B cell (primary cell): ENCODE measurements at regions not wholly inside any gene's neighbourhood (a gene's known extent, or its start where the extent isn't known, plus 50 kb on each side); places are given as distances from the start of the nearest gene placed in this dataset.

ENCODE experiments used
- ATAC-seq: fragments of 200-7000 bp; cut with Tn5 transposase; one replicate; pipeline ENCODE4 v1.10.0; 2021; ENCODE audit warnings: low read depth, mild to moderate bottlenecking, moderate number of reproducible peaks, moderate library complexity
- CTCF ChIA-PET: fragments of 350-600 bp; sonication (Branson Sonifier 250); formaldehyde crosslinking; loops from one replicate; lab custom pipeline; 2021; ENCODE audit warnings: antibody characterized with exemption, inconsistent platforms; lab: Charles Lee
- POLR2A ChIA-PET: fragments of 350-600 bp; sonication (Branson Sonifier 250); formaldehyde crosslinking; loops from one replicate; lab custom pipeline; 2021; ENCODE audit warnings: antibody characterized with exemption; lab: Charles Lee
- DNase-seq: peaks from one replicate; pipeline ENCODE4 v3.0.0; 2013
- H2AFZ ChIP-seq: 2 replicates; pipeline ENCODE4 v1.6.1; 2012; ENCODE audit warnings: mild to moderate bottlenecking, low read depth, low read length; ENCODE audit not compliant: insufficient read depth, poor library complexity, severe bottlenecking
- H3K27ac ChIP-seq, 2 donors: 1 replicate in 1 of 2; 2 replicates in 1 of 2; pipeline ENCODE4 v1.5.1; 2012 to 2013; ENCODE audit warnings: low read length in 2 of 2, mild to moderate bottlenecking in 2 of 2, moderate library complexity in 1 of 2
- H3K27me3 ChIP-seq, 4 experiments: fragments of 200-600 bp in 1 of 4; sonication (generic) in 1 of 4; replicated peaks in 1 of 4; 1 replicate in 2 of 4; 2 replicates in 2 of 4; pipeline versions ENCODE4 v1.6.1 to v1.7.0; 2013 to 2016; ENCODE audit warnings: low read length in 3 of 4, mild to moderate bottlenecking in 2 of 4, mixed read lengths in 1 of 4, moderate library complexity in 1 of 4; ENCODE audit not compliant: insufficient read depth in 4 of 4, control insufficient read depth in 3 of 4; ENCODE audit errors: control extremely low read depth in 1 of 4
- H3K36me3 ChIP-seq, 2 experiments: replicated peaks in 1 of 2; 1 replicate in 1 of 2; 2 replicates in 1 of 2; pipeline versions ENCODE4 v1.6.1 to v1.7.1; 2013; ENCODE audit warnings: low read length in 1 of 2; ENCODE audit not compliant: insufficient read depth in 2 of 2, control insufficient read depth in 1 of 2; ENCODE audit errors: control extremely low read depth in 1 of 2, extremely low read depth in 1 of 2
- H3K4me1 ChIP-seq, 2 donors: fragments of 200-600 bp in 1 of 2; sonication (generic) in 1 of 2; 1 replicate in 1 of 2; 2 replicates in 1 of 2; pipeline versions ENCODE4 v1.5.1 to v1.6.1; 2013 to 2017; ENCODE audit warnings: low read length in 2 of 2; ENCODE audit not compliant: control insufficient read depth in 2 of 2, insufficient read depth in 2 of 2
- H3K4me2 ChIP-seq: replicated peaks from 2 replicates; pipeline ENCODE3; 2012; ENCODE audit warnings: mild to moderate bottlenecking, low read depth, low read length; ENCODE audit not compliant: poor library complexity, severe bottlenecking
- H3K4me3 ChIP-seq, 5 experiments: fragments of 200-600 bp in 1 of 5; sonication (generic) in 1 of 5; 1 replicate in 3 of 5; 2 replicates in 2 of 5; pipeline versions ENCODE4 v1.5.1 to v1.7.0; 2011 to 2016; ENCODE audit warnings: low read length in 4 of 5, mild to moderate bottlenecking in 4 of 5, low read depth in 2 of 5, control low read depth in 1 of 5, moderate library complexity in 1 of 5; ENCODE audit not compliant: insufficient read depth in 1 of 5; ENCODE audit errors: control extremely low read depth in 1 of 5, extremely low read depth in 1 of 5
- H3K79me2 ChIP-seq: fragments of 200-600 bp; sonication (generic); one replicate; pipeline ENCODE4 v1.6.0; 2016; ENCODE audit warnings: low read length; ENCODE audit not compliant: control insufficient read depth, insufficient read depth
- H3K9ac ChIP-seq: fragments of 200-600 bp; sonication (generic); 2 replicates; pipeline ENCODE4 v1.6.1; 2017; ENCODE audit warnings: mild to moderate bottlenecking, low read length, moderate library complexity
- H3K9me3 ChIP-seq, 3 donors: one replicate each; pipeline versions ENCODE4 v1.6.1 to v1.7.1; 2013; ENCODE audit warnings: low read length in 2 of 3; ENCODE audit not compliant: control insufficient read depth in 2 of 3, insufficient read depth in 1 of 3; ENCODE audit errors: control extremely low read depth in 1 of 3
- H4K20me1 ChIP-seq: 2 replicates; pipeline ENCODE4 v1.6.0; 2012; ENCODE audit warnings: mild to moderate bottlenecking, low read length; ENCODE audit not compliant: insufficient read depth, control insufficient read depth, poor library complexity, severe bottlenecking
- H3K27ac Mint-ChIP-seq: one replicate; pipeline ENCODE4 v1.8.0; 2021; ENCODE audit warnings: mixed read lengths
- H3K27me3 Mint-ChIP-seq: one replicate; pipeline ENCODE4 v1.8.0; 2021; ENCODE audit warnings: mixed read lengths
- H3K4me1 Mint-ChIP-seq: one replicate; pipeline ENCODE4 v1.8.0; 2021; ENCODE audit warnings: mixed read lengths
- H3K4me3 Mint-ChIP-seq: one replicate; pipeline ENCODE4 v1.8.0; 2021; ENCODE audit warnings: mixed read lengths
- H3K9me3 Mint-ChIP-seq: one replicate; pipeline ENCODE4 v1.8.0; 2022; ENCODE audit warnings: mixed read lengths; ENCODE audit not compliant: insufficient read depth
- EZH2 ChIP-seq: IDR thresholded peaks from 2 replicates; pipeline ENCODE4 v1.6.1; 2012; ENCODE audit warnings: borderline replicate concordance, low read depth, mild to moderate bottlenecking, moderate library complexity, low read length; ENCODE audit not compliant: insufficient read depth, poor library complexity, severe bottlenecking
- WGBS: methylation state at CpG from one replicate; pipeline ENCODE4 v1.1.5; 2013; ENCODE audit warnings: missing lambda C conversion rate; ENCODE audit not compliant: insufficient coverage; 5-methylcytosine and 5-hydroxymethylcytosine counted together
- intact Hi-C: fragments of 100-400 bp; cut with micrococcal nuclease; formaldehyde crosslinking; loops from one replicate; pipeline ENCODE4 v1.10.0; 2022
- TF ChIP-seq, protein P1 (sequence below): fragments of 200-600 bp; IDR thresholded peaks from one replicate; pipeline ENCODE4 v1.8.0; 2022; ENCODE audit warnings: antibody characterized with exemption, mild to moderate bottlenecking

DNA sequence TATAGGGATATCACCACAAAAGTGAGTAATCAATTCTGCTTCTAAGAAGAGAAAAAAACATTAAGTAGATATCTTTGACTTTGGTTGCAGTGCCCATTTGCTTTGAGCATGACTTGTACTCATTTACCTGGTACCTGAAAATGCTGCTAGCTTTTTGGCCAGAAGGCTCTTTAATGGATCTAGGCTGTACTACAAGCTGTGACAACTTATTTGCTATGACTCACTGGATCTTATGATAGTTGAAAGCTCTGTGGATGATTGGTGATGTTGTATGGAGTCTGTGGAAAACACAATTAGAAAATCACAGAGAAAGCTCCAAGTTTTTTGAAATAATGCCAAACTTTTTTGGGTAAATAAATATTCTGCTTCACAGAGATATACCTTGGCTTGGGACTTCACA lies 960.9 kb upstream of the FBXO33 start:
- Histone ChIP-seq H3K9me3 (no peaks in the 10 kb centered on the region), H3K9ac (no peak overlapping the region), H2AFZ (no peak overlapping the region), H3K27ac (no peak overlapping the region), H3K36me3 (no peaks in the 10 kb centered on the region), H3K4me3 (no peak overlapping the region), H3K79me2 (no peaks in the 10 kb centered on the region), H3K4me2 (no peak overlapping the region), H4K20me1 (no peaks in the 10 kb centered on the region), H3K4me1 (no peaks in the 10 kb centered on the region), H3K27me3 (no peaks in the 10 kb centered on the region)
- H3K27me3 Mint-ChIP-seq, result no peaks in the 10 kb centered on the region
- ChIA-PET POLR2A (no interaction called here), CTCF (no interaction called here)
- H3K4me3 Mint-ChIP-seq, result no peak overlapping the region
- H3K4me1 Mint-ChIP-seq, result no peaks in the 10 kb centered on the region
- no peak for TF ChIP-seq EZH2
- TF ChIP-seq, protein P1, sequence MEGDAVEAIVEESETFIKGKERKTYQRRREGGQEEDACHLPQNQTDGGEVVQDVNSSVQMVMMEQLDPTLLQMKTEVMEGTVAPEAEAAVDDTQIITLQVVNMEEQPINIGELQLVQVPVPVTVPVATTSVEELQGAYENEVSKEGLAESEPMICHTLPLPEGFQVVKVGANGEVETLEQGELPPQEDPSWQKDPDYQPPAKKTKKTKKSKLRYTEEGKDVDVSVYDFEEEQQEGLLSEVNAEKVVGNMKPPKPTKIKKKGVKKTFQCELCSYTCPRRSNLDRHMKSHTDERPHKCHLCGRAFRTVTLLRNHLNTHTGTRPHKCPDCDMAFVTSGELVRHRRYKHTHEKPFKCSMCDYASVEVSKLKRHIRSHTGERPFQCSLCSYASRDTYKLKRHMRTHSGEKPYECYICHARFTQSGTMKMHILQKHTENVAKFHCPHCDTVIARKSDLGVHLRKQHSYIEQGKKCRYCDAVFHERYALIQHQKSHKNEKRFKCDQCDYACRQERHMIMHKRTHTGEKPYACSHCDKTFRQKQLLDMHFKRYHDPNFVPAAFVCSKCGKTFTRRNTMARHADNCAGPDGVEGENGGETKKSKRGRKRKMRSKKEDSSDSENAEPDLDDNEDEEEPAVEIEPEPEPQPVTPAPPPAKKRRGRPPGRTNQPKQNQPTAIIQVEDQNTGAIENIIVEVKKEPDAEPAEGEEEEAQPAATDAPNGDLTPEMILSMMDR, result no peak
- no peak overlapping the region for H3K27ac Mint-ChIP-seq
- no peak for DNase-seq
- no peaks in the 10 kb centered on the region for H3K9me3 Mint-ChIP-seq
- no peak for ATAC-seq
- intact Hi-C loops, result no loop called here

DNA sequence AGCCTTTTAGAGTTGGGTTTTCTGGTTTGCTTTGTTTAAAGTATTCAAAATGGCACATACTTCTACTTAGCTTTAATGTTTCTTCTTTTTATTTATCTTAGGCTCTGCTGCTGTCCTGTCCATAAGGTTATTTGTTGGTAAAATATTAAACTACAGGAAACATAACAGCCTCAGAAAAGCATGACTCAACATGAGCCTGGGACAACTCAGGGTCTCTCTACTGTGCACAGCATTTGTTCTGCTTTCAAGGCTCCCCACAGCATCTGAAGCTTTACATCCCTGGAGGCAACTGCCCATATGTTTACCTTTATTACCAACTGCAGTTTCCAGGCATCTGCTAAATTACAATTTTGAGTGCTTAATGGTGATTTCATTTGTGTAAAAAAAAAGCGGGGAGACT lies 954.2 kb upstream of the FBXO33 start:
- no peak overlapping the region for H3K4me3 ChIP-seq
- Mint-ChIP-seq H3K9me3 (peaks cover 2% of the 10 kb centered on the region), H3K27ac (no peak overlapping the region), H3K4me1 (no peaks in the 10 kb centered on the region), H3K27me3 (no peaks in the 10 kb centered on the region), H3K4me3 (no peak overlapping the region)
- no peaks in the 10 kb centered on the region for H3K4me1 ChIP-seq
- no peaks in the 10 kb centered on the region for H3K27me3 ChIP-seq
- intact Hi-C loops, result no loop called here
- DNase-seq (no peak), ATAC-seq (no peak)
- TF ChIP-seq, protein P1, result no peak
- H3K79me2 ChIP-seq, result no peaks in the 10 kb centered on the region
- no peak overlapping the region for H2AFZ ChIP-seq
- no peak overlapping the region for H3K9ac ChIP-seq
- no peaks in the 10 kb centered on the region for H3K9me3 ChIP-seq
- ChIA-PET CTCF (no interaction called here), POLR2A (no interaction called here)
- no peaks in the 10 kb centered on the region for H4K20me1 ChIP-seq
- WGBS, result no CpG with 5 or more reads among the region's 1 CpG
- H3K27ac ChIP-seq, result no peak overlapping the region
- no peaks in the 10 kb centered on the region for H3K36me3 ChIP-seq
- H3K4me2 ChIP-seq, result no peak overlapping the region
